PC-3 (cell line): ENCODE measurements at regions not wholly inside any gene's neighbourhood (a gene's known extent, or its start where the extent isn't known, plus 50 kb on each side); places are given as distances from the start of the nearest gene placed in this dataset.

Experiments
- ATAC-seq: fragments of 200-7000 bp; cut with Tn5 transposase; 2 replicates; pipeline ENCODE4 v1.9.1; 2020; ENCODE audit warnings: mild to moderate bottlenecking, moderate library complexity
- BruUV-seq: library from RNA; stranded (reverse); fragments of 400-500 nt; replicated peaks from 2 replicates; lab custom pipeline; 2021; lab: Mats Ljungman, UMichigan
- CTCF ChIA-PET: fragments of 300-600 bp; sonication (Branson Sonifier 250); formaldehyde crosslinking; loops from one replicate; lab custom pipeline; 2022; ENCODE audit warnings: antibody characterized with exemption; lab: Charles Lee
- POLR2A ChIA-PET: fragments of 300-600 bp; sonication (Branson Sonifier 250); formaldehyde crosslinking; loops from one replicate; lab custom pipeline; 2022; ENCODE audit warnings: antibody characterized with exemption; ENCODE audit not compliant: unreplicated experiment; lab: Charles Lee
- DNase-seq: peaks from one replicate; pipeline ENCODE4 v3.0.0-alpha.2; 2015
- H2AFZ ChIP-seq: fragments of 300-600 bp; sonication (generic); 2 replicates; pipeline ENCODE4 v1.6.0; 2016; ENCODE audit warnings: antibody characterized with exemption, low read length
- H3F3A ChIP-seq: fragments of 300-600 bp; sonication (generic); one replicate; pipeline ENCODE4 v1.6.0; 2017; ENCODE audit warnings: antibody characterized with exemption, low read length, control low read depth, mild to moderate bottlenecking; ENCODE audit not compliant: unreplicated experiment
- H3K27ac ChIP-seq: fragments of 300-600 bp; sonication (generic); 2 replicates; pipeline ENCODE4 v1.5.1; 2016; ENCODE audit warnings: mild to moderate bottlenecking, low read length
- H3K27me3 ChIP-seq: fragments of 300-600 bp; sonication (generic); 2 replicates; pipeline ENCODE4 v1.6.1; 2016; ENCODE audit warnings: low read length, mixed read lengths
- H3K36me3 ChIP-seq: fragments of 300-600 bp; sonication (generic); 2 replicates; pipeline ENCODE4 v1.6.1; 2016; ENCODE audit warnings: low read depth, mixed run types, low read length, mixed read lengths
- H3K4me1 ChIP-seq: fragments of 300-600 bp; sonication (generic); 2 replicates; pipeline ENCODE4 v1.5.1; 2016; ENCODE audit warnings: low read length; ENCODE audit not compliant: insufficient read depth
- H3K4me2 ChIP-seq: fragments of 300-600 bp; sonication (generic); 2 replicates; pipeline ENCODE4 v1.6.0; 2016; ENCODE audit warnings: low read length
- H3K4me3 ChIP-seq: fragments of 300-600 bp; sonication (generic); 2 replicates; pipeline ENCODE4 v1.5.1; 2016; ENCODE audit warnings: mild to moderate bottlenecking, low read length, mixed read lengths
- H3K79me2 ChIP-seq: fragments of 300-600 bp; sonication (generic); 2 replicates; pipeline ENCODE4 v1.6.1; 2017; ENCODE audit warnings: low read length, mixed read lengths
- H3K9ac ChIP-seq: fragments of 300-600 bp; sonication (generic); 2 replicates; pipeline ENCODE4 v1.6.0; 2016; ENCODE audit warnings: mild to moderate bottlenecking, low read length
- H3K9me2 ChIP-seq: fragments of 300-600 bp; sonication (generic); replicated peaks from 2 replicates; pipeline ENCODE4 v1.6.1; 2016; ENCODE audit warnings: mixed run types, low read length, mixed read lengths
- H3K9me3 ChIP-seq: fragments of 300-600 bp; sonication (generic); 2 replicates; pipeline ENCODE4 v1.6.1; 2016; ENCODE audit warnings: low read length, mixed read lengths
- H4K20me1 ChIP-seq: fragments of 300-600 bp; sonication (generic); 2 replicates; pipeline ENCODE4 v1.6.1; 2016; ENCODE audit warnings: low read length, mixed read lengths
- EZH2 ChIP-seq: fragments of 300-600 bp; sonication (generic); IDR thresholded peaks from one replicate; pipeline ENCODE4 v1.6.1; 2017; ENCODE audit warnings: antibody characterized with exemption, mild to moderate bottlenecking, low read length; ENCODE audit not compliant: unreplicated experiment
- EZH2phosphoT487 ChIP-seq: fragments of 300-600 bp; sonication (generic); IDR thresholded peaks from 2 replicates; pipeline ENCODE4 v1.6.1; 2018; ENCODE audit warnings: mild to moderate bottlenecking, antibody characterized with exemption, low read length, borderline replicate concordance
- intact Hi-C: fragments of 100-400 bp; cut with micrococcal nuclease; formaldehyde crosslinking; loops from 2 replicates; pipeline ENCODE4 v1.9.0; 2023
- TF ChIP-seq, protein P1 (sequence below): fragments of 300-600 bp; sonication (generic); conservative IDR thresholded peaks from 2 replicates; pipeline ENCODE4 v1.5.1; 2017; ENCODE audit warnings: antibody characterized with exemption, low read depth, mild to moderate bottlenecking, low read length

DNA sequence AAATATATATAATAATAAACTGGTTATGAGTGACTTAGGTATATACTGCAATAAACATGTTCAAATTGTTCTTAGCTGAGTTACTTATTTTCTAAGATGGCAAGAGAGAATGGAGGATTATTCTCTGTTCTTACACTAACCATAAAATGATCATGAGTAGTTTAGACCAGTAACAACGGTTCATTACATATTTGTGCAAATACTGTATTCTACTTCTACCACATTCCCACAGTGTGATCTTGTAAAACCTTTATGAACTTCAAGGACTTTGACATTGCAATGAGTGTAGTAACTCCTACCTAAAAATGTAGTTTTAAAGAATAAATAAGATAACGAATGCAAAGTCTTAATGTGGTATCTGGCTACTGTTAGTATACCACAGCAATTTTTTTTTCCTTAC is 353.7 kb upstream of the NCAM2 start:
- BruUV-seq: no TSS peak
- DNase-seq (no peak), ATAC-seq (no peak)
- ChIA-PET CTCF (no interaction called here), POLR2A (no interaction called here)
- Histone ChIP-seq H3K9me2 (no peaks in the 10 kb centered on the region), H3K27me3 (no peaks in the 10 kb centered on the region), H3K4me2 (no peak overlapping the region), H4K20me1 (no peaks in the 10 kb centered on the region), H3K79me2 (no peaks in the 10 kb centered on the region), H3K9ac (no peak overlapping the region), H3K4me1 (peaks cover 20% of the 10 kb centered on the region), H3K36me3 (no peaks in the 10 kb centered on the region), H3K9me3 (peaks cover 16% of the 10 kb centered on the region), H2AFZ (no peak overlapping the region), H3F3A (no peaks in the 10 kb centered on the region), H3K4me3 (no peak overlapping the region), H3K27ac (no peak overlapping the region)
- intact Hi-C loops: no loop called here
- TF ChIP-seq EZH2phosphoT487 (no peak), EZH2 (no peak)
- TF ChIP-seq, protein P1, sequence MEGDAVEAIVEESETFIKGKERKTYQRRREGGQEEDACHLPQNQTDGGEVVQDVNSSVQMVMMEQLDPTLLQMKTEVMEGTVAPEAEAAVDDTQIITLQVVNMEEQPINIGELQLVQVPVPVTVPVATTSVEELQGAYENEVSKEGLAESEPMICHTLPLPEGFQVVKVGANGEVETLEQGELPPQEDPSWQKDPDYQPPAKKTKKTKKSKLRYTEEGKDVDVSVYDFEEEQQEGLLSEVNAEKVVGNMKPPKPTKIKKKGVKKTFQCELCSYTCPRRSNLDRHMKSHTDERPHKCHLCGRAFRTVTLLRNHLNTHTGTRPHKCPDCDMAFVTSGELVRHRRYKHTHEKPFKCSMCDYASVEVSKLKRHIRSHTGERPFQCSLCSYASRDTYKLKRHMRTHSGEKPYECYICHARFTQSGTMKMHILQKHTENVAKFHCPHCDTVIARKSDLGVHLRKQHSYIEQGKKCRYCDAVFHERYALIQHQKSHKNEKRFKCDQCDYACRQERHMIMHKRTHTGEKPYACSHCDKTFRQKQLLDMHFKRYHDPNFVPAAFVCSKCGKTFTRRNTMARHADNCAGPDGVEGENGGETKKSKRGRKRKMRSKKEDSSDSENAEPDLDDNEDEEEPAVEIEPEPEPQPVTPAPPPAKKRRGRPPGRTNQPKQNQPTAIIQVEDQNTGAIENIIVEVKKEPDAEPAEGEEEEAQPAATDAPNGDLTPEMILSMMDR: no peak

DNA sequence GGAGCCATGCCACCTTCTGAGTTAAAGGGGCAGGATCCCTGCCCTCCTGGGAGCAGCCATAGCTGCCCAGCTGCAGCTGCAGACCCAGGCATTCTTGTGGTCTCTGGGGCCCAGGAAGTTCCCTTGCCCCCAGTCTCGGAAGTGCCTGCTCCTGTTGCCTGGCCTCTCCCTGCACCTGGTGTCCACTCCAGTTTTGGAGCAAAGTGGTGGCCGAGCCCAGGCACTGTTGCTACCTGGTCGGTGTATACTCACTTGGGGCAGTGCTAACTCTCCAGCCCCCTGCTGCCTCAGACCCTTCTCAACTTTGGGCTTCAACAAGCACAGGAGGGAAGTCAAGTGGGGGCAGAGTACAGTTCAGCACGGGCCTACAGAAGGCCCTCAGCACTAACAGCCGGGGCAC is 352.9 kb upstream of the NCAM2 start:
- Histone ChIP-seq H3K27me3 (no peaks in the 10 kb centered on the region), H3K79me2 (no peaks in the 10 kb centered on the region), H3K36me3 (no peaks in the 10 kb centered on the region), H3K9ac (no peak overlapping the region), H3K4me1 (peaks cover 28% of the 10 kb centered on the region), H3F3A (no peaks in the 10 kb centered on the region), H3K4me3 (no peak overlapping the region), H3K27ac (no peak overlapping the region), H3K9me2 (no peaks in the 10 kb centered on the region), H3K9me3 (peaks cover 16% of the 10 kb centered on the region; the same call in 1 of the 2 replicates), H4K20me1 (no peaks in the 10 kb centered on the region), H2AFZ (no peak overlapping the region), H3K4me2 (no peak overlapping the region)
- ChIA-PET CTCF (no interaction called here), POLR2A (no interaction called here)
- TF ChIP-seq EZH2phosphoT487 (no peak), EZH2 (no peak)
- TF ChIP-seq, protein P1: no peak
- BruUV-seq: no TSS peak
- DNase-seq (no peak), ATAC-seq (no peak)
- intact Hi-C loops: no loop called here

DNA sequence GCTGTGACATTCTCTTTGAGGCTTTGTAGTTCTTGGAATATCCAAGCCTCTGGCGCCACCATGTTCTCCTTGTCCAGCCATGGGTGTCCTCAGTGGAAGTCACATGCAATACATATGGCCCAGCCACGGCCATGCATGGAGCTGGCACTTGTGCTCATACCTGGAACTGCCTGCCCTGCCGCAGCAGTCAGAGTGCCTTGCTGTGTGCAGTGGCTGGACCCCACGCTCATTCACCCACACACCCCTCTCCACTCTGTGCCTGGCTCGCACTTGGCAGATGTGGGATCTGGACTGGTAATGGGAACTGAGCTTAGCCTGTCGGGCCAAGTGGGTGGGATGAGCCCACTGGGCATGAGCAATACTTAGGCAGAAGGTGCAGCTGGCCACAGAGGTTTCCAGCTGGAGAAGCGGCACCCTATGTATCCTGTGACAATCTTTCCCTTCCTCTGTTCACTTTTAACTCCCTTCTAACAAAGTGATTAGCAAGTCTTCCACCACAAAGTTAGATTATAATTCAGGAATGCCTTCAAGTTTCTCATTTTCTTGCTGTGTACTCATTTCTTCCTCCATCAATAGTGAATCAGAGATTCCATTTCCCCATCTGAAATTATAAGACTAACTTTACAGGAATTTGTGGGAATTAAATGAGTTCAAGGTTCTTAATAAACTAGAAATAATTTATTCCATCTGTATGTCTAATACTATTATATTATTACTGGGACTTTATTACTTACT is 351.6 kb upstream of the NCAM2 start:
- no peaks in the 10 kb centered on the region for H4K20me1 ChIP-seq
- no peak overlapping the region for H3K27ac ChIP-seq
- no peak overlapping the region for H3K4me3 ChIP-seq
- peaks cover 29% of the 10 kb centered on the region for H3K4me1 ChIP-seq
- CTCF ChIA-PET: no interaction called here
- H3K4me2 ChIP-seq: no peak overlapping the region
- no peak overlapping the region for H2AFZ ChIP-seq
- TF ChIP-seq, protein P1: no peak
- TF ChIP-seq EZH2 (no peak), EZH2phosphoT487 (no peak)
- no peak overlapping the region for H3K9ac ChIP-seq
- H3K27me3 ChIP-seq: no peaks in the 10 kb centered on the region
- H3K79me2 ChIP-seq: no peaks in the 10 kb centered on the region
- no TSS peak for BruUV-seq
- no peaks in the 10 kb centered on the region for H3F3A ChIP-seq
- POLR2A ChIA-PET: no interaction called here
- no peaks in the 10 kb centered on the region for H3K36me3 ChIP-seq
- H3K9me2 ChIP-seq: no peaks in the 10 kb centered on the region
- DNase-seq (no peak), ATAC-seq (no peak)
- intact Hi-C loops: no loop called here
- H3K9me3 ChIP-seq: peaks cover 16% of the 10 kb centered on the region; the same call in 1 of the 2 replicates
